ENCODE measurements at regions not wholly inside any gene's neighbourhood (a gene's known extent, or its start where the extent isn't known, plus 50 kb on each side); places are given as distances from the start of the nearest gene placed in this dataset.

- TF ChIP-seq CTCF (IDR thresholded peaks at IDR 0.05; ENCODE audit: insufficient read depth, low read depth, low read length) (no peak), EZH2 (IDR thresholded peaks at IDR 0.05; ENCODE audit: insufficient read depth, low read length) (no peak)
Measured at GRCh38 chrX:138485767-138486166, 225.8 kb downstream of the FGF13 start.

Measured in astrocyte (in vitro differentiated cells and primary cell).